VCaP (cell line): ENCODE measurements at regions not wholly inside any gene's neighbourhood (a gene's known extent, or its start where the extent isn't known, plus 50 kb on each side); places are given as distances from the start of the nearest gene placed in this dataset.

Source experiments
- H3K27ac ChIP-seq: fragments of 450-650 bp; 2 replicates; pipeline ENCODE4 v1.5.1; 2017
- CTCF ChIP-seq: fragments of 450-650 bp; conservative IDR thresholded peaks from 2 replicates; pipeline ENCODE4 v1.5.1; 2017; ENCODE audit warnings: mild to moderate bottlenecking, moderate library complexity

GRCh38 chr20:57837208-57838035, 127.6 kb upstream of the PMEPA1 start:
- H3K27ac ChIP-seq: no peak overlapping the region
- TF ChIP-seq CTCF: no peak

- H3K27ac ChIP-seq: no peak overlapping the region
- no peak for TF ChIP-seq CTCF
Measured at GRCh38 chr20:57835588-57836455, 126.0 kb upstream of the PMEPA1 start.

- no peak for TF ChIP-seq CTCF
- no peak overlapping the region for H3K27ac ChIP-seq
Measured at GRCh38 chr20:57835074-57835452, 125.2 kb upstream of the PMEPA1 start.

- no peak for TF ChIP-seq CTCF
- no peak overlapping the region for H3K27ac ChIP-seq
Measured at GRCh38 chr20:57834306-57835073, 124.7 kb upstream of the PMEPA1 start.

GRCh38 chr20:57831993-57832585, 122.3 kb upstream of the PMEPA1 start:
- H3K27ac ChIP-seq: no peak overlapping the region

GRCh38 chr20:57831326-57831992, 121.6 kb upstream of the PMEPA1 start:
- TF ChIP-seq CTCF: no peak
- H3K27ac ChIP-seq: no peak overlapping the region

More at GRCh38 chr20:57831993-57832585, 122.3 kb upstream of the PMEPA1 start:
- no peak for TF ChIP-seq CTCF
